GM12864 (cell line): ENCODE measurements at regions not wholly inside any gene's neighbourhood (a gene's known extent, or its start where the extent isn't known, plus 50 kb on each side); places are given as distances from the start of the nearest gene placed in this dataset.

Experiments
- DNase-seq: peaks from one replicate; pipeline ENCODE4 v3.0.0-alpha.2; 2011; ENCODE audit warnings: low read depth
- H3K4me3 ChIP-seq: 2 replicates; pipeline ENCODE4 v1.5.1; 2011; ENCODE audit warnings: mild to moderate bottlenecking, low read depth, low read length, control low read depth
- CTCF ChIP-seq: IDR thresholded peaks from 2 replicates; pipeline ENCODE4 v1.5.1; 2011; ENCODE audit warnings: low read depth, mild to moderate bottlenecking, moderate library complexity, low read length, control low read depth, inconsistent platforms; ENCODE audit errors: missing control alignments

DNA sequence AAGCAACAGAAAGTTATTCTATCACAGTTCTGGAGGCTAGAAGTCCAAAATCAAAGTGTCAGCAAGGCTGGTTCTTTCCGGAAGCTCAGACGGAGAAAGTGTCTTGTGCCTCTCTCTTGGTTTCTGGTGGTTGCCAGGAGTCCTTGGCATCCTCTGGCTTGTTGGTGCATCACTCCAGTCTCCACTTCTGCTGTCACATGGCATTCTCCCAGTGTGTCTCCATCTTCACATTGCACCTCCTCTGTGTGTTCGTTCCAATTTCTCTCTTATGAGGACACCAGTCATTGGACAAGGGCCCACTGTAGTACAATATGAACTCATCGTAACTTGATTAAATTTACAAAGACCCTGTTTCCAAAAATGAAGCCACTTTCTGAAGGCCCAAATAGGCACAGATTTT, 175.4 kb upstream of the ATP5MC3 start:
- TF ChIP-seq CTCF, result no peak
- no peak overlapping the region for H3K4me3 ChIP-seq
- no peak for DNase-seq

DNA sequence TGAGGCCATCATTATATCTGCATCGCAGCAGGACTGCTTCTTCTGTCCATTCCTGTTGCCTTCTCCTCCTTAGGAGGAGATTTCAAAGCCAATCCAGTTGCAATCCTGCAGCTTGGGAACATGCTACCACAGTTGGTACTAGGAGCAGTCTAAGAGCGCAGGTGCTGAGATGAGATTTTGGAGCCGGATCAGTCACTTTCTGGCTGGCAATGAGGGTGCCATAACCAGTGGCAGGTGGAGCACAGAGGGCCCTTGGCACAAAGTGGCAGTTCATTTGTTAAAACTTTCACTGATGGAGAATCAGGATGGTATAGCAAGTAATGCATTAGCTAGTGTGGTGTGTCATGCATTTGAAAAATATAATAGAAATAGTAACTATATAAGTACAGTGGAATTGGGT, 173.7 kb upstream of the ATP5MC3 start:
- TF ChIP-seq CTCF, result no peak
- no peak for DNase-seq

GRCh38 chr2:175353275-175353674, 171.8 kb upstream of the ATP5MC3 start:
- DNase-seq, result no peak
- no peak overlapping the region for H3K4me3 ChIP-seq
- TF ChIP-seq CTCF, result no peak

More for the DNA sequence above, 173.7 kb upstream of the ATP5MC3 start:
- H3K4me3 ChIP-seq, result no peak overlapping the region

DNA sequence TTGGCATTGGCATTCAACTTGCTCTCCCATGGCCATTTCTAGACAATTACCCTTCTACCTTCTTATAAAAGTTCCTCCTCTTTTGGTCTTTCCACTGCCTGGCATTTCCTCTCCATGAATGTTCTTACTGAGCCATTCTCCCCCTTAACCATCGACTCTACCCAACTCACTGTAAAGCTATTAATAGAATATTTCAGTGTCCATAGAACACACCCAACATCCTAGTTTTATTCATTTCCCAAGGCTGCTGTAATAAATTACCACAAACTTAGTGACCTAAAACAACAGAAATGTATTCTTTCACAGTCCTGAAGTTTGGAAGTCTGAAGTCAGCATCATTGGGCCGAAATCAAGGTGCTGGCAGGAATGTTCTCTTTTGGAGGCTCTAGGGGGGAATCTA, 170.0 kb upstream of the ATP5MC3 start:
- DNase-seq, result no peak

DNA sequence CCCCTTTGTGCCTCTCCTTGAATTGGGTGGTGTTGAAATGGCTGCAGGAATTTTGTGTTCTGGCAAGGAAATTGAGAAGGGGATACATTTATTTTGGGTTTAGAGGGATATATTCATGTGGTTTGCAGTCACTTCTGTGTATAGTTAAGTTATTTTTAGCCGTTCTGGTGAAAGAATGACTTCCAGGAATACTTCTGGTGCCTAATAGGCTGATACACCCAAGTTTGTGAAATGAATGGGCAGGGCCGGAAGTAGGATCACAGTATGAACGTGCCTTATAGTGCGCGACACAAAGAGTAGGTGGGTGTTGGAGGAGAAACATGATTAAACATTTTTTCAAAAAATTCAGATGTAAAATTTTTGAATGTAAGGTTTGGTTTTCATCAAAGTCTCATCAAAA, 168.6 kb upstream of the ATP5MC3 start:
- DNase-seq, result no peak
- no peak for TF ChIP-seq CTCF
- no peak overlapping the region for H3K4me3 ChIP-seq

More for the DNA sequence above, 170.0 kb upstream of the ATP5MC3 start:
- H3K4me3 ChIP-seq, result no peak overlapping the region
- TF ChIP-seq CTCF, result no peak

DNA sequence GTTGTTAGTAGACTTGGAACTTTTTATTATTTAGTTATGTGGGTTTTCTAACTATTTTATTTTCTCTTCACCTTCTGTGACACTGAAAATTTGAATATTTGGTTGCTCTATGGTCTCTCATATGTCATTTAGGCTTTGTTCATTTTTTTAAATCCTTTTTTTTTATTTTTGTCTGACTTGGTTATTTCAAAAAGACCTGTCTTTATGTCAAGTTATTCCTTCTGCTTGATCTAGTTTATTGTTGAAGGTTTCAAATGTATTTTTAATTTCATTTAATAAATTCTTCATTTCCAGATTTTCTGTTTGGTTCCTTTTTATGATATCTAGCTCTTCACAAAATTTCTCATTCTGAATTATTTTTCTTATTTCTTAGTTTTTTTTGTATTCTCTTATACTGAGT, 160.6 kb upstream of the ATP5MC3 start:
- H3K4me3 ChIP-seq, result no peak overlapping the region
- TF ChIP-seq CTCF, result no peak
- no peak for DNase-seq

DNA sequence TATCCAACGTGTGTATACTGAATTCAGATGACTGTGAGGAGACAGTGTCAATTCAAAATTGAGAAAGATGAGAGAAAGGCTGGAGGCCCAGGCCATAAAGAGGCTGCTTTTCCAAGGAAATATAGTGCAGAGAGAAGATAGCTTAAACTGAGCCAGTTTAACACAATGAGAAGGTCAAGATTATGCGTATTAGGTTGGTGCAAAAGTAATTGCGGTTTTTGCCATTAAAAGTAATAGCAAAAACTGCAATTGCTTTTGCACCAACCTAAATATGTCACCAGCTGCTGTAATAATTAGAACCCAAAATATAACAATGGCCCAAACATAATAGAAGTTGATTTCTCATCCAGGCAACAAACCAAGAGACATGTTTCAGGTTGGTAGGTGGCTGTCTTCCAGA, 148.7 kb upstream of the ATP5MC3 start:
- no peak for TF ChIP-seq CTCF
- no peak overlapping the region for H3K4me3 ChIP-seq
- no peak for DNase-seq
